ENCODE measurements at regions not wholly inside any gene's neighbourhood (a gene's known extent, or its start where the extent isn't known, plus 50 kb on each side); places are given as distances from the start of the nearest gene placed in this dataset.
"Not testable (repeated sequence)": the region's sequence is repeated elsewhere in the genome, so short reads cannot be mapped to it uniquely, and the experiment has no call there.

DNA sequence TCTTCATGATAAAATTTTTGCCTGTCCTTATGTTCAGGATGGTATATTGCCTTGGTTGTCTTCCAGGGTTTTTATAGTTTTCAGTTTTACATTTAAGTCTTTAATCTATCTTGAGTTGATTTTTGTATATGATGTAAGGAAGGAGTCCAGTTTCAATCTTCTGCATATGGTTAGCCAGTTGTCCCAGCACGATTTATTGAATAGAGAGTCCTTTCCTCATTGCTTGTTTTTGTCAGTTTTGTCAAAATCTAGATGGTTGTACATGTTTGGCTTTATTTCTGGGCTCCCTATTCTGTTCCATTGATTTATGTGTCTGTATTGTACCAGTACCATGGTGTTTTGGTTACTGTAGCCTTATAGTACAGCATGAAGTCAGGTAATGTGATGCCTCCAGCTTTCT, 91.6 kb upstream of the FAM98A start:
- not testable (repeated sequence) for DNase-seq (ENCODE audit: low spot score)

DNA sequence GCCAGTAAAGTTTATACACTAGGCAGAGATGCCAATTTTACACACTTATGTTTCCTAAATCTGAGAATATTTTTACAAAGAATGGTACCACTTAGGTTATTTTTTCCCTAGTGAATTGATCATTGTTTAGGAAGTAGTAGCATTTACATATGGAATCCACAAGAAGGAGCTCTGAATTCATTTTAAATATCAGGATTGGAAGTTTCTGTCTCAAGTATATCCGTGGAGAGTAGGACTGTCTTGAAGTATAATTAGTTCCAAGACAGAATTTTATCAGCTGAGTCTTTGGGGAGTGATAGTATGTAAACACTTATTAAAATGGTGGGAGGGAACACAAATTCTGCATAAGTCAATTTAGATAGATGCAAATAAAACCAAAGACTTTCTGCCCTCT, 82.3 kb upstream of the FAM98A start:
- no peak for DNase-seq (ENCODE audit: low spot score)

DNA sequence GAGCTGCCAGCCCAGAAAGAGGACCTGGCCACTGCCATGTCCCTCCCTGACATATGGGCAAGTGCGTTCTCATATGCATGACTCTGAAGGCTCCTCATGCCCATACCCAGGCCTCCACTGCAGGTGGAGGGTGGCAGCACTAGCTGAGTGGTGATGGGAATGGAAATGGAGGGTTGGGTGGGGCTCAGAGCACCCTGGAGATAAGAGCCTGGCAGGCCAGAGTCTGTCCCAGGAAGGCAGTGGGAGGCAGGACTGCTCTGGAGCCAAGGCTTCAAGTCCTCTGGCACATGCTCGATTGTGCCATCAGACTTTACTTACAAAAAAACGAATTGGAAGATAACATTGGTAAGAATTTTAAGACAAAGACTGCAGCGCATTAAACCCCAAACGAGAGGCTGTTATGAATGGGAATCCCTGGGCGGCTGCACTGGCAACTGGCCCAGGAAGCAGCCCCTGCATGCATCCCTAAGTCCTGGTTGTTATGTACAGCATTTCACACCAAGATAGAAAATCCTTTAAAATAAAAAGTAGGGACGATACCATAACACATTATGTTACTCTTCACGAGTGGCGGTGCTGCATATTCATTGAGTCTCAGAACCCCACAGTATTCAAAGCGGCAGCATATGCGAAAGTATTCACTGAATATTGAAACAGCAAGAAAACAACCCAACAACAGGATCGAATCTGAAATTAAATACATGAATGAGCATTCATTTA, 81.7 kb upstream of the FAM98A start:
- DNase-seq (ENCODE audit: low spot score) = no peak

DNA sequence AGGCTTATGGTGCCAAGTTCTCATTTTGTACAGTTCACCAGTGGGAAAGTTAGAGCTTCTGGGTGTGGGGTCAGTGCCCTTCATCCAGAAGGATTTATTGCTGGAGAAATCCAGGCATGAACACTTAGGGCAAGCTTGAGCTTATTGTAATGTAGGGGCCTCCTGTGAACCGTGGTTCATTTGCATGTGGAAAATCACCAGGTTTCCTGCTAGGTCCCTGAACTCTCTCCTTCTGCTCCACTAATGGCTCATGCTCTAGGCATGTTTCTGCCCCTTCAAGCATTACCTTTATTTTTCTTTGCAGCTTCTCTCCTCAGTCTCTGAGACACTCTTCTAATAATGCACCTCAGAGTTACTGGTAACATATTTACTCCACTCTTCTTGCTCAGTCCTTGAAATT, 79.3 kb upstream of the FAM98A start:
- DNase-seq (ENCODE audit: low spot score) = no peak

DNA sequence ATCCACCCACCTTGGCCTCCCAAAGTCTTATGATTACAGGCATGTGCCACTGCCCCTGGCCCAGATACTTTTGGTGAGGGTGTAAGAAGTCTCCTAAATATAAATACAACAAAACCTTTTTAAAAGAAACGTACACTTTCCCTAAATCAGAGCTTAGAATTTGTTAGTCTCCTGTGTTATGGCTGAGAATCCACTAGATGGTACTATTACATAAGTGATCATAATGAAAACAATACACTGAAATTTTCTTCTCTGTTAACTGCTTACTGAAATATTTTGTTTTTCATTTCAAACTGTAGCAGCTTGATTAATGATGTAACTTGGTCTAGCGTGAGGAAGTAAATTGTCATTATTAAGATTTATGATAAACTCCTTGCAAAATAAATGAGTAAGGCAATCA, 74.8 kb upstream of the FAM98A start:
- DNase-seq (ENCODE audit: low spot score) = peak; percentile 40

DNA sequence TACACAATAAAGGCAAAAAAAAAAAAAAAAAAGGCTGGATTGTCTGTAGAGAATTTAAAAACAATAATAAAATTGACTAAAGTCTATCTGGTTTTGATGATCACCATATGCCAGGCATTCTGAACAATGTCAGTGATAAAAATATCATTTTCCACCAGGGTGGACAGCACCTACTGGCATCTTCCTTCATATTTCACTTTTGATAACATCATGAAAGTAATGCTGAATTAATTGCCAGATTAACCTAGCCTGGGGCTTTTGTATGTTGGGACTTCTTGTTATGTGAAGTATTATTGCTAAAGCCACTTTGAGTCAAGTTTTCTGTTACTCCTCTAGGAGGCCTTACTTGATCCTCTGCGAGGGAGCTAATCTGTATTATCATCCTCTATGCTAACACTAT, 73.8 kb upstream of the FAM98A start:
- DNase-seq (ENCODE audit: low spot score) = no peak

DNA sequence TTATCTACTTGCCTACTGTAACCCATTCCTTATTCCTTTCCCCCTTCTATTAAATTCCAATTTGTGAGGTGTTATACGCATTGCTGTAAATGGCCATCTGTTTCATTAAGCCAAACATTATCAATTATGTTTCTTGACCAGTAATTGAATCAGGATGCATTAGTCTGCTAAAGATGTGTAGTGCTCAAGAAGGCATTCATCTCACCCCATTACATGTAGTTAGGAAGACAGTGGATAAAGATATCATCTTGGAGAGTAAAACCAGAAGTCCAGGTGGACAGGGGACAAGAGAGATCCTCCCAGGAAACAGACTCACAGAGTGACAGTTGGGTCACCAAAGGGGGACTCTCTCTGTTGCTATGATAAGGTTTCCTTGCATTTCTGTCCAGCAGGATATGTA, 73.3 kb upstream of the FAM98A start:
- DNase-seq (ENCODE audit: low spot score) = no peak

DNA sequence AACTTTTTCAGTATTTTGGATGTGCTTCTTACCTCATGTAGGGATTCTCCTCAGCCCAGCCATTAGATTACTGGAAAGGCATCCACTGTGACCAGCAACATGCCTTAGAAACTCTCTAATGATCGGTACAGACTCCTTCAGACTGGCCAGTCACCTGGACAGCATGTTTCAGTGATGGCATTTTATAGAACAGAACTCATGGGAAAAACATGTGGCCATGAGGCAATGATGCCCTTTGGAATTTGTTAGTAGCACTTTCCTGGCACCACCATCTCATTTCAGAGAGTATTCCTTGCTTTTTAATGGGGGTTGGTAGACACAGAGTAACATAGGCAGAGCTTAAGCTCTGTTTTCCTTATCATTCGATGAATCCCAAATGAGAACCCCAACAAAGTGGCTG, 72.1 kb upstream of the FAM98A start:
- DNase-seq (ENCODE audit: low spot score) = no peak

DNA sequence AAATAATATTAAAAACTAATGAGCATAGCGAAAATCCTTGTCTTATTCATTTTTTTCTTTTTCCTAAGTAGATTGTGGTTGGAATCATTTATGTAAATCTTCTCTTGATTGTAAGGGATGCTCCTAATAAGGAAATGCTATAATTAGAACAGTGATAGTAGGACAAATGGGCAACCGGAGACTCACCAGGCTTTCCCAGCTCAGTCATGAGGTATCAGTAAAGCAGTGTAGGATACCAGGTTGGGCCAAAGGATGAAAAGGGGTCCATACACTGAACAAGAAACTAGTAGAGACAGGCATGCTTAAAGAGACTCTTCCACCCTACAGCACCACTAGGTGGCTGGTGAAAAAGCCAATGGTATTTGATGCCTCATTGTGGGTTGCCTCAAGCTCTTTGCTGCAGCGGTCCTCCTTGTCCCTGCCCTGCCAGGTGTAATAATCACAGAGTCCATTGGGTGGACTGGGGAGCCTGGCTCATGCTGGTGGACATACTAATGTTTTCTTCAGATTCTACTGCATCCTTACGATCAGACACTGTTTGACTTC, 71.4 kb upstream of the FAM98A start:
- no peak for DNase-seq (ENCODE audit: low spot score)

DNA sequence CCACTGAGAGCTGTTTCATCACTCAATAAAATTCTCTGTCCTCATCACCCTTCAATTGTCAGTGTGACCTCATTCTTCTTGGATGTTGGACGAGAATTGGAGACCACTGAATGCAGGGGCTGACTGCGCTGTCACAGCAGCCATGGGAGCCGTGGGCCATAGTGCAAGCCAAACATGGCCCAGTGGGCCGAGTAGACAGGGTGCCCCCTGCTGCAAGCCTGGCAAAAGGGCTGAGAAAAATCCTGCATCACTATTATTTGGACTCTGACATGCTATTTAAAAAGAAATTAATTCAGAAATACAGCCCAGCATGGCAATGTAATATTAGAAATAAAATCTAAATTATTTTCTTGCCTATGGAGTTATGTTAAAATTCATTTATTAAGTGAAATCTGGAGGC, 67.8 kb upstream of the FAM98A start:
- no peak for DNase-seq (ENCODE audit: low spot score)

DNA sequence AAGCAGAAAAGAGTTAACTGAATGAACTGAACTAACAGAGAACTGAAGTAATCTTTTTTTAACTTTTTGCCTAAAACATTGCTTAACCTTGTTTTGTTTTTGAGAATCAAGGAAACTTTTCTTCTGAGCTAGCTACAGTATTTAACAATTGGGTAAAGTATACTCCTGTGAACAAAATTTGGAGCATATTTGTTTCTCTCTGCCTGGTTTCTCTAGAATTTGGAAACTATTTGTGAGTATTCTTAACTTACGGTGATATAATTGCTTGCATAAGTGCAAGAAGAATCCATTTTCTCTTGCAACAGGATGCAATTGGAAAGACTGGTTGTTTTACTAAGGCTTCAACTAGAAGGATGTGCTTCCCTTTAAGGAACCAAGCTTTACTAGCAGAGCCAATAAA, 65.9 kb upstream of the FAM98A start:
- DNase-seq (ENCODE audit: low spot score) = no peak

DNA sequence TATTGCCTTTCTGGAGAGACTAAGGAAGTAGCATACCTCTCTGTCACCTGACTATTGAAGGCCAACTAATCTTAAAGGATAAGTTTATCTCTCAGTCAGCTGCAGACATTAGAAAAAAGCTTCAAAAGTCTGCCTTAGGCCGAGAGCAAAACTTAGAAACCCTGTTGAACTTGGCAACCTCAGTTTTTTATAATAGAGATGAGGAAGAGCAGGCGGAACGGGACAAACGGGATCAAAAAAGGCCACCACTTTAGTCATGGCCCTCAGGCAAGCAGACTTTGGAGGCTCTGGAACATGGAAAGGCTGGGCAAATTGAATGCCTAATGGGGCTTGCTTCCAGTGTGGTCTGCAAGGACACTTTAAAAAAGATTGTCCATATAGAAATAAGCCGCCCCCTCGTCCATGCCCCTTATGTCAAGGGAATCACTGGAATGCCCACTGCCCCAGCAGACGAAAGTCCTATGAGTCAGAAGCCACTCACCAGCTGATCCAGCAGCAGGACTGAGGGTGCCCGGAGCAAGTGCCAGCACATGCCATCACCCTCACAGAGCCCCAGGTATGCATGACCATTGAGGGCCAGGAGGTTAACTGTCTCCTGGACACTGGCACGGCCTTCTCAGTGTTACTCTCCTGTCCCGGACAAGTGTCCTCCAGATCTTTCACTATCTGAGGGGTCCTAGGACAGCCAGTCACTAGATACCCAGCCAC, 61.5 kb upstream of the FAM98A start:
- DNase-seq (ENCODE audit: low spot score) = no peak

DNA sequence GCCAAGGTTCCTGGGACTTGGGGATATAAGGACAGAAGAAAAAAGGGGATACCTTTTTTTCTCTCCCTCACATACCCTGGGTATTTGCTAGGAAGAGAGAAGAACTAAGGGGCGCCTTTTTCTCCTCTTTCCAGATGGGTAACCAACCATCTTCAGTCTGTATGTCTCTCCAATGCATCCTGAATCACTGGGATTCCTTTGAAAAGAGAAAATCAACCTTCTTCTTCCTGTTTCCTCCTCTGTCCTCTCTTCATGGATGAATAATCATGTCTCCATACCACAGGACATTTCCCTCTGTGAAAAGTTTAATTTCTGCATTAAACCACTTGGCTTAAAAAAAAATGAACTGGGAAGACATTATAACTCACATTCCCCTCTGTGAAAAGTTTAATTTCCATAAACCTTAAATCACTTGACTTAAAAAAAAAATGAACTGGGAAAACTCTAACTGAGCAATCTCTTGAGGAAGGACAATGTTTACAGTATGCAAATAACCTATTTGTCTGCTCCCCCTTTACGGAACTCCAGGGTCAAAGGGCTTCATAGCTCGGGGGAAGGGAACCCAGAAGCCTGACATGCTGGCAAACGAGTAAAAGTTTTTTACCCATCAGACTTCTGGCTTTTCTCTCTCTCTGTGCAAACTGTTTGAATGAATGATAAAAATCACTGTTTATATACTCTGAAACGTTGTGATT, 56.7 kb upstream of the FAM98A start:
- DNase-seq (ENCODE audit: low spot score) = no peak

DNA sequence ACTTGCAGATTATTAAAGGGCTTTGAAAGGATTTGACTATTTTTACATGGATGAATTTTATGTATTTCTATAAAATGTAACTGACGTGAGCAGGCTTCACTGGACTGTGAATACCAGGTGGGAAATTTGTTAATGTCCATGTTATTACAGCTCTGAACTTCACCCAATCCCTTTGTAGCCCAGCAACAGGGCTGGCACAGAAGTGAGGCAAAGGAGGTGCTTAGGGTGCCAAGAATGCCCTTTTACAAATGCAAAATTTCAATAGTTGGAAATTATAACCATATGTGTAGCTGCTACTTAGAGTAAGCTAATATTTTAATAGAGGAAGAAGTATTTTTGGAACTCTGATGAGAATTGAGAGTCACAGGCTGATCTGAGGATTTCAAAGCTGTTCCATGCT, 53.7 kb upstream of the FAM98A start:
- DNase-seq (ENCODE audit: low spot score) = no peak

DNA sequence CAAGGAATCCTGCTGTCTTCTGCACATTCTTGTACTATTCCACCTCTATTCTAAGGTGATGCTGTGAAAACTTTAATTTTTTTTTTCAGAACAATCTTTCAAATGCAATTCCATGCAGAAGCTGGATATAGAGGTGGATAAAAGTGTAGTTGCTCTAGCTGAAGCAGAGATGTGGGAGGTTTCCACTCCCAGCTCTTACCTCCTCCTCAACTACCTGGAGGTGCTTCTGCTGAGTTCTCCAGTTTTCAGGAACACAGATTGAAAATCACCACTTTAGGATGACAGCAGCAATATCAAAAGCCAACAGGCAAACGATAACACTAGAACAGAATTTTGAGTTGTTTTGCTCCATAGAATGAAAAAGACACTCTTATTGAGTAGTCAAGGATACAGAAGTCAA, 51.1 kb upstream of the FAM98A start:
- DNase-seq (ENCODE audit: low spot score) = no peak

All from GM03348 (cell line).